T-cell (primary cell): ENCODE measurements at regions not wholly inside any gene's neighbourhood (a gene's known extent, or its start where the extent isn't known, plus 50 kb on each side); places are given as distances from the start of the nearest gene placed in this dataset.

Experiments
- ATAC-seq, 4 experiments: fragments of 200-7000 bp in 3 of 4; fragments of 150-1000 bp in 1 of 4; cut with Tn5 transposase; replicated peaks in 1 of 4; 1 replicate in 3 of 4; 2 replicates in 1 of 4; pipeline ENCODE4 v1.10.0; 2021; ENCODE audit warnings: moderate library complexity in 3 of 4, mild to moderate bottlenecking in 2 of 4, moderate number of reproducible peaks in 1 of 4
- CTCF ChIA-PET, 2 donors: fragments of 300-600 bp; sonication (Branson Sonifier 250); formaldehyde crosslinking; loops; one replicate each; lab custom pipeline; 2022; ENCODE audit warnings: antibody characterized with exemption in 2 of 2; lab: Charles Lee
- POLR2A ChIA-PET, 2 donors: fragments of 300-600 bp; sonication (Branson Sonifier 250); formaldehyde crosslinking; loops; one replicate each; lab custom pipeline; 2022; ENCODE audit warnings: antibody characterized with exemption in 2 of 2; lab: Charles Lee
- DNase-seq, 35 experiments: peaks; one replicate each; pipeline versions ENCODE4 v3.0.0 to v3.0.0-alpha.2; 2013 to 2023
- H3K27ac ChIP-seq: one replicate; pipeline ENCODE4 v1.5.1; 2013; ENCODE audit warnings: low read length
- H3K27me3 ChIP-seq, 2 experiments: replicated peaks in 1 of 2; 1 replicate in 1 of 2; 2 replicates in 1 of 2; pipeline versions ENCODE4 v1.6.1 to v1.7.0; 2013; ENCODE audit warnings: low read length in 1 of 2, mixed read lengths in 1 of 2; ENCODE audit not compliant: control insufficient read depth in 2 of 2, insufficient read depth in 2 of 2; ENCODE audit errors: extremely low read depth in 1 of 2
- H3K36me3 ChIP-seq, 2 donors: 1 replicate in 1 of 2; 2 replicates in 1 of 2; pipeline versions ENCODE4 v1.6.1 to v1.7.0; 2013; ENCODE audit warnings: low read length in 1 of 2; ENCODE audit not compliant: control insufficient read depth in 2 of 2, insufficient read depth in 1 of 2; ENCODE audit errors: extremely low read depth in 1 of 2
- H3K4me1 ChIP-seq, 2 experiments: 1 replicate in 1 of 2; 2 replicates in 1 of 2; pipeline versions ENCODE4 v1.6.1 to v1.7.0; 2013; ENCODE audit warnings: low read length in 2 of 2, mixed read lengths in 1 of 2; ENCODE audit not compliant: insufficient read depth in 2 of 2, control insufficient read depth in 1 of 2; ENCODE audit errors: extremely low read depth in 1 of 2
- H3K4me3 ChIP-seq, 2 donors: 1 replicate in 1 of 2; 2 replicates in 1 of 2; pipeline versions ENCODE4 v1.5.1 to v1.7.0; 2013; ENCODE audit warnings: mild to moderate bottlenecking in 2 of 2, low read length in 1 of 2, moderate library complexity in 1 of 2; ENCODE audit not compliant: control insufficient read depth in 1 of 2; ENCODE audit errors: extremely low read depth in 1 of 2
- H3K9me3 ChIP-seq: 2 replicates; pipeline ENCODE4 v1.7.0; 2013
- H3K27ac Mint-ChIP-seq, 2 donors: one replicate each; pipeline ENCODE4 v1.8.0; 2020 to 2021; ENCODE audit warnings: mild to moderate bottlenecking in 2 of 2, mixed read lengths in 2 of 2
- H3K27me3 Mint-ChIP-seq, 2 donors: one replicate each; pipeline ENCODE4 v1.8.0; 2021 to 2022; ENCODE audit warnings: mixed read lengths in 2 of 2
- H3K36me3 Mint-ChIP-seq: one replicate; pipeline ENCODE4 v1.8.0; 2021; ENCODE audit warnings: mixed read lengths
- H3K4me1 Mint-ChIP-seq, 3 donors: one replicate each; pipeline ENCODE4 v1.8.0; 2020 to 2022; ENCODE audit warnings: mixed read lengths in 3 of 3, mild to moderate bottlenecking in 1 of 3
- H3K4me3 Mint-ChIP-seq, 3 donors: one replicate each; pipeline ENCODE4 v1.8.0; 2020 to 2022; ENCODE audit warnings: mild to moderate bottlenecking in 3 of 3, mixed read lengths in 3 of 3, moderate library complexity in 3 of 3
- H3K9me3 Mint-ChIP-seq, 3 donors: one replicate each; pipeline ENCODE4 v1.8.0; 2020 to 2022; ENCODE audit warnings: mixed read lengths in 3 of 3
- WGBS: methylation state at CpG from one replicate; pipeline ENCODE4 v1.1.5; 2013; ENCODE audit warnings: missing lambda C conversion rate; ENCODE audit not compliant: insufficient coverage; 5-methylcytosine and 5-hydroxymethylcytosine counted together

DNA sequence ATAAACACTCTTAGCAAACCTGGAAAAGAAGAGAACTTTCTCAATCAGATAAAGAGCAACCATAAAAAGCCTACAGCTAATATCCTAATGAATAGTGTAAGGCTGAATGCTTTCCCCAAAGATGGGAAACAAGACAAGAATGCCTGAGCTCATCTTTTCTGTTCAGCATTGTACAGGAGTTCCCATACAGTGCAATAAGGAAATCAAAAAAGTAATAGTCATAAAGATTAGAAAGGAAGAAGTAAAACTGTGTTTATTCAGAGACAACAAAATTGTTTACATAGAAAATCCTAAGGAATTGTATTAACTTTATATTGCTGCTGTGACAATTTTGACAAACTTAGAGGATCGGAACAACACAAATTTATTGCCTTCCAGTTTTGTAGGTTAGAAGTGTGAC, 330.7 kb upstream of the SLC24A2 start:
- POLR2A ChIA-PET, result no interaction called here
- H3K9me3 ChIP-seq, result no peaks in the 10 kb centered on the region
- CTCF ChIA-PET, result no interaction called here
- Mint-ChIP-seq H3K27ac (no peak overlapping the region), H3K4me3 (no peak overlapping the region), H3K36me3 (no peaks in the 10 kb centered on the region), H3K27me3 (peaks cover 0 to 3% of the 10 kb centered on the region in 2 donors), H3K9me3 (peaks cover 9 to 19% (median 15%) of the 10 kb centered on the region in 3 donors), H3K4me1 (peaks cover 0 to 5% (median 0%) of the 10 kb centered on the region in 3 donors)
- H3K36me3 ChIP-seq, result no peaks in the 10 kb centered on the region
- H3K4me3 ChIP-seq, result no peak overlapping the region
- ATAC-seq, result no peak
- DNase-seq, result no peak
- H3K27me3 ChIP-seq, result no peaks in the 10 kb centered on the region
- no CpG with 5 or more reads among the region's 1 CpG for WGBS
- no peaks in the 10 kb centered on the region for H3K4me1 ChIP-seq
- no peak overlapping the region for H3K27ac ChIP-seq

DNA sequence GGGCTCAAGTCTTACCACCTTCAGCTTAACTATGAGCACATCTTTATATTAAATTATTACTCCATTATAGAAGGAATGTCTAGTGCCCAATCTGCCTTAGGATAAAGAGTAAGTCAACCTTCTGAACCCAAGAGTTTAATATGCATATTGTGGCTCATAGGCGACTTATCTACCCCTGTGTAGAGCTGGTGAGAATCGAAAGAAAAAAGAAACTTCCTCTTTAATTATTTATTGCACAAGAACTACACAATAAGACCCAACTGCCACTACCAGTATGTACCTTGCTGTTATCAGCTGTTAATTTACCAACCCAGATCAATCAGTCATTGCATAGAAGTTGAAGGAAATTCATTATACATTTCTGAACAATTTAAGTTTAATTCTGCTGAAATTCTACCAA, 329.1 kb upstream of the SLC24A2 start:
- H3K4me1 Mint-ChIP-seq, result peaks cover 0 to 5% (median 0%) of the 10 kb centered on the region in 3 donors
- no peak overlapping the region for H3K4me3 Mint-ChIP-seq
- ChIA-PET POLR2A (interaction anchor here in 1 of 2 donors (0.6 kb wide), 1 partner anchor 36 kb away, joined by 3 read pairs; no protein-coding TSS in a partner anchor), CTCF (no interaction called here)
- Histone ChIP-seq H3K9me3 (no peaks in the 10 kb centered on the region), H3K4me3 (no peak overlapping the region), H3K4me1 (no peaks in the 10 kb centered on the region), H3K27me3 (no peaks in the 10 kb centered on the region), H3K36me3 (no peaks in the 10 kb centered on the region), H3K27ac (no peak overlapping the region)
- no CpG with 5 or more reads among the region's 2 CpGs for WGBS
- H3K9me3 Mint-ChIP-seq, result peaks cover 10 to 20% (median 15%) of the 10 kb centered on the region in 3 donors
- no peak overlapping the region for H3K27ac Mint-ChIP-seq
- no peak for DNase-seq
- H3K27me3 Mint-ChIP-seq, result no peaks in the 10 kb centered on the region
- no peak for ATAC-seq
- H3K36me3 Mint-ChIP-seq, result no peaks in the 10 kb centered on the region

DNA sequence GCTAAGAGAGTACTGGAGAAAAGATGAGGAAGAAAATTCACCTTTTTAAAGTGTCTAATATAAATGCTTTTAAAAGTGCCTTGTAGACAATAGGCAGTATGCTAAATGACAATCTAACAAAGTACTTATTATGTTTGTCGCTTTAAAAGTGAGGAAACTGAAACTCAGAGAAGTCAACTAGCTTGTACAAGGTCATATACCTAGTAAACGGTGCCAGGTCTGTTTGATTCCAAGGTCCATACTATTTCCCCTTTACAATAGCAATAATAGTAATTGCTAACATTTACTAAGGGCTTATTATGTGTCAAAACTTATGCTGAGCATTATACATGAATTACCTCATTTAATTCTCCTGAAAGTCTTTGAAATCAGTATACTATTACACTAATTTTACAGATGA, 328.6 kb upstream of the SLC24A2 start:
- no peak overlapping the region for H3K27ac Mint-ChIP-seq
- H3K36me3 Mint-ChIP-seq, result no peaks in the 10 kb centered on the region
- ATAC-seq (no peak), DNase-seq (no peak)
- CTCF ChIA-PET, result no interaction called here
- 40% methylated on average over 1 of the region's 2 CpGs for WGBS
- Histone ChIP-seq H3K36me3 (no peaks in the 10 kb centered on the region), H3K9me3 (no peaks in the 10 kb centered on the region), H3K4me3 (no peak overlapping the region), H3K4me1 (no peaks in the 10 kb centered on the region), H3K27ac (no peak overlapping the region), H3K27me3 (no peaks in the 10 kb centered on the region)
- no peak overlapping the region for H3K4me3 Mint-ChIP-seq
- H3K27me3 Mint-ChIP-seq, result no peaks in the 10 kb centered on the region
- peaks cover 10 to 20% (median 15%) of the 10 kb centered on the region in 3 donors for H3K9me3 Mint-ChIP-seq
- H3K4me1 Mint-ChIP-seq, result peaks cover 0 to 5% (median 0%) of the 10 kb centered on the region in 3 donors
- POLR2A ChIA-PET, result interaction anchor here in 1 of 2 donors (0.6 kb wide), 1 partner anchor 36 kb away, joined by 3 read pairs; no protein-coding TSS in a partner anchor

DNA sequence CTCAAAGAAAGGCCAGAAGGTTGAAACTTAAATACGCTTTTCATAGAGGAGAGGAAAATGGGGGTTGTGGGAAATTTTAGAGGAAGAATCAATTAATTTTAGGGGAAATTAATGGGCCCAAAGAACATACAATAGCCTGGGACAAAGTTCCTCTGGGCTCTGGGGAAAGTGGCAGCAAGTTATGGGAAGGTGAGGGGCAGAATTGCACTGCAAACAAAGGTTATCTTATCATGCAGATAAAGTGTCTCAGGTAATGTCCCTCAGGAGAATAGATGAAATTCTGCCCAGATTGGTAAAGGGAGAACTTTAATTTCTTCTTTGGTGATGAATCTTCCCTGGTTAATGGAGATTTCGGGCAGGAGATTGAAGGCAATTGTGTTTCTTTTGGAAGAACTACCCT, 326.1 kb upstream of the SLC24A2 start:
- H3K9me3 Mint-ChIP-seq, result peaks cover 10 to 20% (median 12%) of the 10 kb centered on the region in 3 donors
- no peak overlapping the region for H3K4me3 Mint-ChIP-seq
- H3K27me3 Mint-ChIP-seq, result no peaks in the 10 kb centered on the region

DNA sequence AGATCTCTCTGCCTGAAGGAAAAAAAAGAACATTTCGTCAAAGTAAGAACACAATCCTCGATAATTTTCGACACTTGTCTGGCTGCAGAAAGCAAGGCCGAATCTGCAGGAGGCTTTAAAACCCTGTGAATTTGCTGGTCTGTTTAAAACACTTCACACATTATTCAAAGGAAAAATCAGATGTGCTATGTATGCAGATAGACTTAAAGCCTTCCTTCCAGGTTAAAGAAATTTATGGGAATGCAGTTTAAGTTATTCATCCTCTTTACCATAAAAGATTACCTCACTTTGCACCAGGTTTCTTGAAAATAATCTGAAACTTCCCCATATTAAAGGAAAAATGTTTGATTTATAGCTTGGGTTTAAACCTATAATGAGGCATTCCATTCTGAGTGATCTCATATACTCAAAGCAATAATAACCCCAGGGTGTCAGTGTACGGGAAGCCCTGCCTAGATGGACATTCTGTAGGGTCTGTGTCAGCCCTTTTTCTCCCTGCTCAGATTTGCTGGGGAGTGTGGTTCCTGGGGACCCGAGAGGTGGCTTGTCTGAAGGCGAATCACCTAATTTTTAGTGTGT, 323.5 kb upstream of the SLC24A2 start:
- Mint-ChIP-seq H3K4me3 (no peak overlapping the region), H3K27me3 (no peaks in the 10 kb centered on the region), H3K36me3 (no peaks in the 10 kb centered on the region), H3K9me3 (peaks cover 10 to 16% (median 12%) of the 10 kb centered on the region in 3 donors), H3K27ac (no peak overlapping the region), H3K4me1 (no peaks in the 10 kb centered on the region)
- no peak for DNase-seq
- Histone ChIP-seq H3K36me3 (no peaks in the 10 kb centered on the region), H3K9me3 (no peaks in the 10 kb centered on the region), H3K27ac (no peak overlapping the region), H3K27me3 (no peaks in the 10 kb centered on the region), H3K4me3 (no peak overlapping the region), H3K4me1 (no peaks in the 10 kb centered on the region)
- ATAC-seq, result no peak
- CTCF ChIA-PET, result interaction anchor here in 1 of 2 donors (0.6 kb wide), 1 partner anchor 494 kb away, joined by 4 read pairs; no protein-coding TSS in a partner anchor
- WGBS, result 80% methylated on average over 1 of the region's 7 CpGs
- POLR2A ChIA-PET, result interaction anchor here in 1 of 2 donors (0.5 to 0.7 kb wide), 2 partner anchors 13 to 197 kb away, joined by 3 read pairs; no protein-coding TSS in a partner anchor

More for the DNA sequence above, 326.1 kb upstream of the SLC24A2 start:
- ChIA-PET POLR2A (no interaction called here), CTCF (no interaction called here)
- H3K36me3 Mint-ChIP-seq, result no peaks in the 10 kb centered on the region
- H3K4me1 Mint-ChIP-seq, result peaks cover 0 to 5% (median 0%) of the 10 kb centered on the region in 3 donors
- Histone ChIP-seq H3K27me3 (no peaks in the 10 kb centered on the region), H3K36me3 (no peaks in the 10 kb centered on the region), H3K27ac (no peak overlapping the region), H3K4me1 (no peaks in the 10 kb centered on the region), H3K9me3 (no peaks in the 10 kb centered on the region), H3K4me3 (no peak overlapping the region)
- whole genome bisulfite sequencing, result 100% methylated on average over 1 of the region's 2 CpGs
- DNase-seq (no peak), ATAC-seq (no peak)
- H3K27ac Mint-ChIP-seq, result no peak overlapping the region

DNA sequence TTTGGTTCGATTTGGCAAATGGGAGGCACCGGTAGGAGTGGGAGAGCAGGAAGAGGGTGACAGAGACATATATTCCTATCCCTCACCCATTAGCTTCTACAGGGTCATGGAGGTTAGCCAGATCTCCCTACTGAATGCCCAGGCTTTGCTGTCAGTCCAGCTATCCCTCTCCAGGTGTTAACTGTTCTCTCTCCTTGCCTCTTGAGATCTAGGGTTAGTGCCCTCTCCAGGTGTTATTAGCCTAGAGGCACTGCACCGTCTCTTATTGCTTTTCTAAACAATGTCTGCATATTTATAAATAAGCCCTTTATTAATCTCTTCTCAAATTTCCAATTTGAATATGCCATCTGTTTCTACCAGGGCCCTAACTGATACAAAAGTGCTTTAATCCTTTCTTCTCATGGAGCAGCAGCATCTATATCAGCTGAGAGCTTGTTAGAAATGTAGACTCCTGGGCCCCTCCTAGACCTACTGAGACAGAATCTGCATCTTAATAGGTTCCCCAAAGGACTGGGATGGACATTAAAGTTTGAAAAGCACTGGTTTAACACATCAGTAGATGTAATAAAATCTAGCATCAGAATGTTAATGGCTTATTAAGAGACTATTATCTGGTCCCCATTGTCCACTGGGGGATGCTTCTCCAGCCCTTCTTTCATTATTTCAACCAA, 322.5 kb upstream of the SLC24A2 start:
- no peak for DNase-seq
- Histone ChIP-seq H3K9me3 (no peaks in the 10 kb centered on the region), H3K4me3 (no peak overlapping the region), H3K4me1 (no peaks in the 10 kb centered on the region), H3K27ac (no peak overlapping the region), H3K36me3 (no peaks in the 10 kb centered on the region), H3K27me3 (no peaks in the 10 kb centered on the region)
- no peaks in the 10 kb centered on the region for H3K4me1 Mint-ChIP-seq
- ChIA-PET CTCF (interaction anchor here in 1 of 2 donors (0.6 kb wide), 1 partner anchor 495 kb away, joined by 4 read pairs; no protein-coding TSS in a partner anchor), POLR2A (no interaction called here)
- H3K27ac Mint-ChIP-seq, result no peak overlapping the region
- H3K36me3 Mint-ChIP-seq, result no peaks in the 10 kb centered on the region
- 100% methylated on average over 1 of the region's 3 CpGs for WGBS
- no peak for ATAC-seq
- H3K27me3 Mint-ChIP-seq, result no peaks in the 10 kb centered on the region
- peaks cover 9 to 14% (median 10%) of the 10 kb centered on the region in 3 donors for H3K9me3 Mint-ChIP-seq
- H3K4me3 Mint-ChIP-seq, result no peak overlapping the region
